GM12878 (cell line): ENCODE measurements at regions not wholly inside any gene's neighbourhood (a gene's known extent, or its start where the extent isn't known, plus 50 kb on each side); places are given as distances from the start of the nearest gene placed in this dataset.

ENCODE experiments used
- CREB1 ChIP-seq: IDR thresholded peaks from 2 replicates; pipeline ENCODE4 v1.6.1; 2012; ENCODE audit warnings: low read depth, mild to moderate bottlenecking, inconsistent platforms
- POLR2AphosphoS5 ChIP-seq: IDR thresholded peaks from 2 replicates; pipeline ENCODE4 v1.6.1; 2011; ENCODE audit warnings: mild to moderate bottlenecking, low read length, inconsistent platforms
- TAF1 ChIP-seq: IDR thresholded peaks from 2 replicates; pipeline ENCODE4 v1.6.1; 2011; ENCODE audit warnings: mild to moderate bottlenecking, low read depth, low read length, borderline replicate concordance

DNA sequence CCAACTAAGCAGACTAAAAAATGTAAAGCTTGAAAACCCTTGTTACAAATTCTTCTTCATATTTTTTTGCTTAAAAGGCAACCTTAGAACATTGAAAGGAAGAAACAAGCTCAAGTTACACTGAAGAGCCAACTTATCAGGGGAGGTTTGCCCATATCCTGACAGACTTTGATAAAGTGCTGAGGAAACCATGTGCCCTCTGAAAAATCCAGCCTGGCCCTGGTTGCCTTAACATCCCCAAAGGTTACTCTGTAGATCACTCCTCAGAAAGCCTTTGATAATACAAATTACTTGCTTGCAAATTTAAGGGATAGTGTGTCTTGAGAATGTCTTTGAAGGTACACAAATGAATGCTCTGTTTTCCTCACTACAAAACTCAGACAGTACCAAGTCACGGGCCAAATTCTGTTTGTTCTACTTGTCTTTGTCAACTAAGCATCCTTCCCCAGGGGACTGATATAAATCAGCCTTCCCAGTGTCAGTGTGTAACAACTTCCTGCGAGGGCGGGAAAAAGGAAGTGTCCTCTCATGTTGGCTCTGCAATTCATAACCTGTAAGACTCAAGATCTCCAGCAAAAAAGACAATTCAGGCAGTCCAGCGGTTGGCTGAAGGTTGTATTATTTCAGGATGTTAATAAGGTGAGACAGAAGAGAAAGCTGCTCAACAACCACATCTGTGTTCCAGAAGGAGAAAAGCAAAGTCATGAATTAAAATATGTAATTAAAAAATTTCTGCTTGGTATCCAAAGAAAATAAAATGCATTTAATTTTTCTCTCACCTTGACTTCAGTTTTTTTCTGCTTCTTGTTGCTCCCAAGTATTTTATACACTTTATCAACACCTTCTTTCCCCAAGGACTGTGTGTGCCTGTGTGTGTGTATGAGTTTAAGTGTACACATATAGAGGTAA is 199.9 kb downstream of the PIK3R1 start:
- TF ChIP-seq POLR2AphosphoS5: no peak
- no peak for TF ChIP-seq CREB1
- no peak for TF ChIP-seq TAF1
